ENCODE measurements at regions not wholly inside any gene's neighbourhood (a gene's known extent, or its start where the extent isn't known, plus 50 kb on each side); places are given as distances from the start of the nearest gene placed in this dataset.

DNA sequence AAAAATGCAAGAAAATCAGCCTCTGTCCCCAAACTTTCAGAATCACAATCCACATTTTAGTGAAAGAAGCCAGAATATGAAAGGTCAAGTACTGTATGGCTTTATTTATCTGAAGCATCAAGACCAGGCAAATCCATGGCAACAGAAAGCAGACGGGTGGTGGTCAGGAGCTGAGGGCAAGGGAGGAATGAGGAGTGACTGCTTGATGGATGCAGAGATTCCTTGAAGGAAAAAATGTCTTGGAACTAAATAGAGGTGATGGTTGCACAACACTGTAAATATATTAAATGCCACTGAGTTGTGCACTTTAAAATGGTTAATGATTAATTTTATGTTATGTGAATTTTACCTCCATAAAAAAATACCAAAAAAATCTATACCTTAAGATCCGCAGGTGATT lies 165.1 kb downstream of the GXYLT1 start:
- no peak for TF ChIP-seq POLR2A (IDR thresholded peaks at IDR 0.05)
- Histone ChIP-seq H3K27ac (no peak overlapping the region), H3K9me3 (no peaks in the 10 kb centered on the region), H3K4me3 (no peak overlapping the region), H3K36me3 (ENCODE audit: low read depth, missing control alignments) (no peaks in the 10 kb centered on the region), H3K4me1 (no peaks in the 10 kb centered on the region), H3K27me3 (no peaks in the 10 kb centered on the region)
- DNase-seq, result no peak
- intact Hi-C loops (cut with DNase I; ENCODE audit: low total_unique reads), result no loop called here
- WGBS, 2 donors, result 86 to 89% methylated on average over 2 of the region's 2 CpGs

GRCh38 chr12:41972598-41972997 lies 172.1 kb downstream of the GXYLT1 start:
- Histone ChIP-seq H3K4me1 (no peaks in the 10 kb centered on the region), H3K36me3 (ENCODE audit: low read depth, missing control alignments) (no peaks in the 10 kb centered on the region), H3K27me3 (no peaks in the 10 kb centered on the region), H3K9me3 (no peaks in the 10 kb centered on the region), H3K27ac (no peak overlapping the region), H3K4me3 (no peak overlapping the region)
- no peak for DNase-seq
- no peak for TF ChIP-seq POLR2A (IDR thresholded peaks at IDR 0.05)
- TF ChIP-seq, protein P1, sequence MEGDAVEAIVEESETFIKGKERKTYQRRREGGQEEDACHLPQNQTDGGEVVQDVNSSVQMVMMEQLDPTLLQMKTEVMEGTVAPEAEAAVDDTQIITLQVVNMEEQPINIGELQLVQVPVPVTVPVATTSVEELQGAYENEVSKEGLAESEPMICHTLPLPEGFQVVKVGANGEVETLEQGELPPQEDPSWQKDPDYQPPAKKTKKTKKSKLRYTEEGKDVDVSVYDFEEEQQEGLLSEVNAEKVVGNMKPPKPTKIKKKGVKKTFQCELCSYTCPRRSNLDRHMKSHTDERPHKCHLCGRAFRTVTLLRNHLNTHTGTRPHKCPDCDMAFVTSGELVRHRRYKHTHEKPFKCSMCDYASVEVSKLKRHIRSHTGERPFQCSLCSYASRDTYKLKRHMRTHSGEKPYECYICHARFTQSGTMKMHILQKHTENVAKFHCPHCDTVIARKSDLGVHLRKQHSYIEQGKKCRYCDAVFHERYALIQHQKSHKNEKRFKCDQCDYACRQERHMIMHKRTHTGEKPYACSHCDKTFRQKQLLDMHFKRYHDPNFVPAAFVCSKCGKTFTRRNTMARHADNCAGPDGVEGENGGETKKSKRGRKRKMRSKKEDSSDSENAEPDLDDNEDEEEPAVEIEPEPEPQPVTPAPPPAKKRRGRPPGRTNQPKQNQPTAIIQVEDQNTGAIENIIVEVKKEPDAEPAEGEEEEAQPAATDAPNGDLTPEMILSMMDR (IDR thresholded peaks at IDR 0.05), result no peak
- intact Hi-C loops (cut with DNase I; ENCODE audit: low total_unique reads), result no loop called here
- 87 to 93% methylated on average over 2 of the region's 2 CpGs for WGBS, 2 donors

DNA sequence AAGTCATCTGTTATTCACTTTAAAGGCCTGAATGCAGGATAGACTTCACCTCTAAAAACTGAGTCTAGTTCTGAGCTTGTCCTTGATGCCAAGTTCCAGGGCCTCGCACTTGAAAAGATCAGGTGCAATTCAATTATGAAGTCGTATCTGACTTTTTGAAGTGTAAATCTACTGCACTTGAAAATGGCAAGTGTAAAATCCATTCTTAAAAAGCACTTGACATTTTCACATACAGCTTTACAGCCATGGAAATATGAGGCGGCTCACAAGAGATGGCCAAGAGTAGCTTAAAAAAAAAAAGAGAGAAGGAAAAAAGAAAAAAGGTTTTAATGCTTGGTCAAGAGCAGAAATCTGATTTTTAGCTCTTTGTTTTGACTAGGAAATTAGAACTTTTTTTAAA lies 172.5 kb downstream of the GXYLT1 start:
- no peak overlapping the region for H3K4me3 ChIP-seq
- no peak for TF ChIP-seq POLR2A (IDR thresholded peaks at IDR 0.05)
- TF ChIP-seq, protein P1 (IDR thresholded peaks at IDR 0.05), result no peak
- H3K27ac ChIP-seq, result no peak overlapping the region
- intact Hi-C loops (cut with DNase I; ENCODE audit: low total_unique reads), result no loop called here
- no peaks in the 10 kb centered on the region for H3K9me3 ChIP-seq
- H3K27me3 ChIP-seq, result no peaks in the 10 kb centered on the region
- H3K36me3 ChIP-seq (ENCODE audit: low read depth, missing control alignments), result no peaks in the 10 kb centered on the region
- no peak for DNase-seq
- H3K4me1 ChIP-seq, result no peaks in the 10 kb centered on the region
- 81% methylated on average over 3 of the region's 3 CpGs for WGBS, 2 donors

- no peak for DNase-seq
- no peak overlapping the region for H3K27ac ChIP-seq
- no peaks in the 10 kb centered on the region for H3K27me3 ChIP-seq
- intact Hi-C loops (cut with DNase I; ENCODE audit: low total_unique reads), result no loop called here
- H3K4me3 ChIP-seq, result no peak overlapping the region
- WGBS, 2 donors, result 71 to 94% methylated on average over 2 of the region's 2 CpGs
- H3K36me3 ChIP-seq (ENCODE audit: low read depth, missing control alignments), result no peaks in the 10 kb centered on the region
- H3K4me1 ChIP-seq, result no peaks in the 10 kb centered on the region
- no peaks in the 10 kb centered on the region for H3K9me3 ChIP-seq
- TF ChIP-seq POLR2A (IDR thresholded peaks at IDR 0.05), result no peak
- TF ChIP-seq, protein P1 (IDR thresholded peaks at IDR 0.05), result no peak
These were observed 173.9 kb downstream of the GXYLT1 start for GRCh38 chr12:41970744-41971143.

GRCh38 chr12:41968599-41968998 lies 176.1 kb downstream of the GXYLT1 start:
- Histone ChIP-seq H3K4me1 (no peaks in the 10 kb centered on the region), H3K4me3 (no peak overlapping the region), H3K36me3 (ENCODE audit: low read depth, missing control alignments) (no peaks in the 10 kb centered on the region), H3K27me3 (no peaks in the 10 kb centered on the region), H3K27ac (no peak overlapping the region), H3K9me3 (no peaks in the 10 kb centered on the region)
- no peak for TF ChIP-seq POLR2A (IDR thresholded peaks at IDR 0.05)
- TF ChIP-seq, protein P1 (IDR thresholded peaks at IDR 0.05), result no peak
- intact Hi-C loops (cut with DNase I; ENCODE audit: low total_unique reads), result no loop called here
- no peak for DNase-seq
